BJ (cell line): ENCODE measurements at regions not wholly inside any gene's neighbourhood (a gene's known extent, or its start where the extent isn't known, plus 50 kb on each side); places are given as distances from the start of the nearest gene placed in this dataset. TPM values are rescaled to one million over a fixed set of nuclear protein-coding genes. Genes with fewer than 3 reads are reported as not detected.

Experiments
- CTCF ChIA-PET: fragments of 350-600 bp; formaldehyde crosslinking; extraction: SDS; loops from one replicate; lab custom pipeline; 2021; ENCODE audit warnings: antibody characterized with exemption, inconsistent platforms; lab: Yijun Ruan, JAX
- POLR2A ChIA-PET: fragments of 300-600 bp; sonication (Branson Sonifier 250); formaldehyde crosslinking; extraction: SDS; loops from one replicate; lab custom pipeline; 2021; ENCODE audit warnings: antibody characterized with exemption; lab: Charles Lee
- DNase-seq: peaks from one replicate; pipeline ENCODE4 v3.0.0-alpha.2; 2011; ENCODE audit warnings: low read depth
- H3K27me3 ChIP-seq: 2 replicates; pipeline ENCODE4 v1.6.0; 2011; ENCODE audit warnings: low read length; ENCODE audit not compliant: control insufficient read depth, insufficient read depth
- H3K36me3 ChIP-seq: 2 replicates; pipeline ENCODE4 v1.5.1; 2011; ENCODE audit warnings: low read length; ENCODE audit not compliant: control insufficient read depth, insufficient read depth
- H3K4me3 ChIP-seq: 2 replicates; pipeline ENCODE4 v1.5.1; 2011; ENCODE audit warnings: low read depth, mild to moderate bottlenecking, control low read depth, low read length
- CTCF ChIP-seq: IDR thresholded peaks from 2 replicates; pipeline ENCODE4 v1.5.1; 2011; ENCODE audit warnings: low read depth, mild to moderate bottlenecking, control low read depth, inconsistent platforms, low read length, moderate library complexity; ENCODE audit not compliant: insufficient read depth
- small RNA-seq: library from RNA; depleted of rRNA; stranded (forward); fragments of <200 nt; gene quantifications from one replicate; pipeline ENCODE3, GENCODE V24; 2012; ENCODE audit warnings: low replicate concordance, low read depth; ENCODE audit not compliant: insufficient read length

- ChIA-PET POLR2A (no interaction called here), CTCF (no interaction called here)
- no peak for TF ChIP-seq CTCF
- DNase-seq, result no peak
- no peaks in the 10 kb centered on the region for H3K36me3 ChIP-seq
- peaks cover 2% of the 10 kb centered on the region for H3K27me3 ChIP-seq
- H3K4me3 ChIP-seq, result no peak overlapping the region
Observed at GRCh38 chr18:7512348-7512747, 54.8 kb upstream of the PTPRM start.

- no peaks in the 10 kb centered on the region for H3K36me3 ChIP-seq
- TF ChIP-seq CTCF, result no peak
- peaks cover 4% of the 10 kb centered on the region for H3K27me3 ChIP-seq
- ChIA-PET CTCF (interaction anchor here (0.6 to 1.0 kb wide), 2 partner anchors 55 to 350 kb away, joined by 3 read pairs; no protein-coding TSS in a partner anchor), POLR2A (no interaction called here)
- no peak for DNase-seq
- H3K4me3 ChIP-seq, result no peak overlapping the region
Observed at GRCh38 chr18:7512990-7513389, 54.1 kb upstream of the PTPRM start.

- H3K27me3 ChIP-seq, result peaks cover 4% of the 10 kb centered on the region; the same call in 1 of the 2 replicates
Observed at GRCh38 chr18:7514796-7515440, 52.2 kb upstream of the PTPRM start.

GRCh38 chr18:7516266-7517117 is 50.6 kb upstream of the PTPRM start:
- POLR2A ChIA-PET, result no interaction called here
- CTCF ChIA-PET, result interaction anchor here (0.8 kb wide), 1 partner anchor 9 kb away, joined by 3 read pairs; no protein-coding TSS in a partner anchor
- Histone ChIP-seq H3K36me3 (no peaks in the 10 kb centered on the region), H3K4me3 (no peak overlapping the region), H3K27me3 (peaks cover 4% of the 10 kb centered on the region)
- no peak for TF ChIP-seq CTCF
- DNase-seq, result no peak

More at GRCh38 chr18:7514796-7515440, 52.2 kb upstream of the PTPRM start:
- no peak for DNase-seq
- no peak for TF ChIP-seq CTCF
- ChIA-PET POLR2A (no interaction called here), CTCF (no interaction called here)
- Histone ChIP-seq H3K36me3 (no peaks in the 10 kb centered on the region), H3K4me3 (no peak overlapping the region)

Small RNA genes in the stretch of these regions (small RNA-seq; reads per million reads assigned to genes)
- gene RF00554, result not detected
